HEK293T (cell line): ENCODE measurements at regions not wholly inside any gene's neighbourhood (a gene's known extent, or its start where the extent isn't known, plus 50 kb on each side); places are given as distances from the start of the nearest gene placed in this dataset.

Experiments used
- BHLHE40 ChIP-seq: fragments of 450-650 bp; IDR thresholded peaks from 2 replicates; pipeline ENCODE4 v1.6.1; 2016; ENCODE audit warnings: mild to moderate bottlenecking, moderate library complexity, borderline replicate concordance
- ELF4 ChIP-seq: fragments of 450-650 bp; IDR thresholded peaks from 2 replicates; pipeline ENCODE4 v1.6.1; 2017; ENCODE audit warnings: antibody characterized with exemption
- FOXK2 ChIP-seq: fragments of 450-650 bp; IDR thresholded peaks from 2 replicates; pipeline ENCODE4 v1.6.1; 2016; ENCODE audit warnings: mild to moderate bottlenecking
- LEF1 ChIP-seq: fragments of 450-650 bp; IDR thresholded peaks from 2 replicates; pipeline ENCODE4 v1.6.1; 2017; ENCODE audit warnings: mild to moderate bottlenecking, borderline replicate concordance
- SP1 ChIP-seq: fragments of 450-650 bp; IDR thresholded peaks from 2 replicates; pipeline ENCODE4 v1.6.1; 2017
- SUZ12 ChIP-seq: fragments of 450-650 bp; IDR thresholded peaks from 2 replicates; pipeline ENCODE4 v1.6.1; 2016; ENCODE audit warnings: mild to moderate bottlenecking

DNA sequence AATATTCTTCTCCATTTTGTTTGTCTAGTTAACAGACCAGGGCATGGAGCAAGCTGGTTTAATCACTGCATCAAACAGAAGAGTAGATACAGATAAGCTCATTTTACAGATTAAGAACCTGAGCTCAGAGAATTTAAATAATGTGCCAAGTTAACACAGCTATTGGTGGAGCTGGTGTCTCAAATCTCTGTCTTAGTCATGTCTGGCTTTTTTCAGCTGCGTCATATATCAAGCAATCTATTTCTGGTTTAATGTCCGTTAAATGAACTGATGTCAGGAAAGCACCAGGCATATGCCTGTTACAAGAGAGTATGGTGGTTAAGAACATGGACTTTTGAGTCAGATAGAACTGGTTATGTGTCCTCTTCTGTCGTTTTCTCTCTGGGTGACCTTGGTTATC lies 79.8 kb upstream of the ADGRA3 start:
- no peak for TF ChIP-seq LEF1
- no peak for TF ChIP-seq SUZ12
- no peak for TF ChIP-seq ELF4
- no peak for TF ChIP-seq SP1
- TF ChIP-seq FOXK2, result no peak
- TF ChIP-seq BHLHE40, result no peak
